ENCODE measurements at regions not wholly inside any gene's neighbourhood (a gene's known extent, or its start where the extent isn't known, plus 50 kb on each side); places are given as distances from the start of the nearest gene placed in this dataset.

DNA sequence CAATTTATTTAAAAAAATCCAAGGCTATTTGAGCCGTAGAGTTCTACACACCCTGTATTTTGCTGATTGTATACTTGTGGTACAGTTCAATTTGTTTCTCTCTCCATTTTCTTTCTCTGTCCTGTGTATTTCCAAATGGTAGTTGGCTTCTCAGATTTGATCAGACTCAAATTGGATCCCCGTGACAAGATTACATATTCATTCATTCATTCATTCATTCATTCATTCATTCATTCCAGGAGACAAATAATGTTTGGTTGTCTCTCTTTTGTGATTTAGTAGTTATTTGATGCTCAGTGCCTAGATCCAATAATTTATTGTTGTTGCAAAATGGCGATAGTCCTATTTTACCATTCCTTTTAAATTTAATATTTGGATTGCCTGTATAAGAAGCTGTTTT lies 292.8 kb upstream of the RIOK2 start:
- Histone ChIP-seq H3K4me3 (ENCODE audit: low read length) (no peak overlapping the region), H3K27ac (ENCODE audit: low read length) (no peak overlapping the region), H3K36me3 (ENCODE audit: control insufficient read depth, insufficient read depth, low read length) (no peaks in the 10 kb centered on the region), H3K9me3 (ENCODE audit: control insufficient read depth, insufficient read depth, low read length) (no peaks in the 10 kb centered on the region), H3K4me1 (ENCODE audit: control insufficient read depth, insufficient read depth, low read length) (no peaks in the 10 kb centered on the region), H3K27me3 (ENCODE audit: control insufficient read depth, insufficient read depth, low read length) (no peaks in the 10 kb centered on the region)
- DNase-seq (ENCODE audit: low read depth, low spot score) = no peak
- WGBS (ENCODE audit: insufficient coverage, insufficient read length) = no CpG with 5 or more reads among the region's 3 CpGs

DNA sequence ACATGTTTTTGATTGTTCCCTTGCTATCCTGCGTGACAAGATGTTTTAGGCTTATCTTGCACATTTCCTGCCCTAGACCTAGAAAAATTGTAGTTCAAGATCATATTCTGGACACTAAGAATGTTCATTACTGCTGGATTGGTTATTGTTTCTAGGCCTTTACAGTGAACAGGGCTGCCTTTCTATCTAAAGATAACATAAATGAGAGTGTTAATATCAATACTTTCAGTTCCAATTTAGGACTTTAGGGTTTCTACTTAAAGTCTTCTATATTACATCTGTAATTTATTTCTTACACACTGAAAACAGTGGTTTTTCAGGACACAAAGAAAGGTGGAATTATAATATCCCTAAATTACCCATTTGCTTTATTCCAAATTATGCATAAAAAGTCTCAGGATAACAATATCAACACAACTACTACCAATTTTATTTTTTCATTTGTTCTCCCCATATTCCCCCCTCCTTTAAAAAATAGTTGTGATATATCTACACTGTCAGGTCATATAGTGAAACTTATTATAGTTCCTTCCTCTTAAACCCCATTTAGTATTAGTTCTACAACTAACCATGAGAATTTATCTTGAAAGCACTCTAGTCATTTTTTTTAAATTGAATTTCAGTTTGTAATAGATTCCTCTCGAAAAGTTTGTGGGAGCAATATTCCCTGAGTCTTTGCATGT lies 293.9 kb upstream of the RIOK2 start:
- no peaks in the 10 kb centered on the region for H3K9me3 ChIP-seq (ENCODE audit: control insufficient read depth, insufficient read depth, low read length)
- H3K4me3 ChIP-seq (ENCODE audit: low read length) = no peak overlapping the region
- DNase-seq (ENCODE audit: low read depth, low spot score) = no peak
- no peak overlapping the region for H3K27ac ChIP-seq (ENCODE audit: low read length)
- no peaks in the 10 kb centered on the region for H3K27me3 ChIP-seq (ENCODE audit: control insufficient read depth, insufficient read depth, low read length)
- no CpG with 5 or more reads among the region's 2 CpGs for WGBS (ENCODE audit: insufficient coverage, insufficient read length)
- H3K4me1 ChIP-seq (ENCODE audit: control insufficient read depth, insufficient read depth, low read length) = no peaks in the 10 kb centered on the region
- no peaks in the 10 kb centered on the region for H3K36me3 ChIP-seq (ENCODE audit: control insufficient read depth, insufficient read depth, low read length)

GRCh38 chr5:97478483-97478882 lies 295.4 kb upstream of the RIOK2 start:
- no peaks in the 10 kb centered on the region for H3K27me3 ChIP-seq (ENCODE audit: control insufficient read depth, insufficient read depth, low read length)
- H3K4me3 ChIP-seq (ENCODE audit: low read length) = no peak overlapping the region
- no peak for DNase-seq (ENCODE audit: low read depth, low spot score)
- H3K9me3 ChIP-seq (ENCODE audit: control insufficient read depth, insufficient read depth, low read length) = no peaks in the 10 kb centered on the region
- no peaks in the 10 kb centered on the region for H3K36me3 ChIP-seq (ENCODE audit: control insufficient read depth, insufficient read depth, low read length)
- no peak overlapping the region for H3K27ac ChIP-seq (ENCODE audit: low read length)
- H3K4me1 ChIP-seq (ENCODE audit: control insufficient read depth, insufficient read depth, low read length) = no peaks in the 10 kb centered on the region

- H3K9me3 ChIP-seq (ENCODE audit: control insufficient read depth, insufficient read depth, low read length) = no peaks in the 10 kb centered on the region
- H3K27me3 ChIP-seq (ENCODE audit: control insufficient read depth, insufficient read depth, low read length) = no peaks in the 10 kb centered on the region
- no peak overlapping the region for H3K27ac ChIP-seq (ENCODE audit: low read length)
- H3K4me1 ChIP-seq (ENCODE audit: control insufficient read depth, insufficient read depth, low read length) = no peaks in the 10 kb centered on the region
- DNase-seq (ENCODE audit: low read depth, low spot score) = no peak
- WGBS (ENCODE audit: insufficient coverage, insufficient read length) = no CpG with 5 or more reads among the region's 3 CpGs
- no peak overlapping the region for H3K4me3 ChIP-seq (ENCODE audit: low read length)
- H3K36me3 ChIP-seq (ENCODE audit: control insufficient read depth, insufficient read depth, low read length) = no peaks in the 10 kb centered on the region
These were observed 297.3 kb upstream of the RIOK2 start for GRCh38 chr5:97480313-97480712.

GRCh38 chr5:97488126-97488668 lies 305.1 kb upstream of the RIOK2 start:
- no CpG with 5 or more reads among the region's 7 CpGs for WGBS (ENCODE audit: insufficient coverage, insufficient read length)
- Histone ChIP-seq H3K27ac (ENCODE audit: low read length) (no peak overlapping the region), H3K9me3 (ENCODE audit: control insufficient read depth, insufficient read depth, low read length) (no peaks in the 10 kb centered on the region), H3K4me3 (ENCODE audit: low read length) (no peak overlapping the region), H3K36me3 (ENCODE audit: control insufficient read depth, insufficient read depth, low read length) (no peaks in the 10 kb centered on the region), H3K27me3 (ENCODE audit: control insufficient read depth, insufficient read depth, low read length) (no peaks in the 10 kb centered on the region), H3K4me1 (ENCODE audit: control insufficient read depth, insufficient read depth, low read length) (no peaks in the 10 kb centered on the region)
- no peak for DNase-seq (ENCODE audit: low read depth, low spot score)

DNA sequence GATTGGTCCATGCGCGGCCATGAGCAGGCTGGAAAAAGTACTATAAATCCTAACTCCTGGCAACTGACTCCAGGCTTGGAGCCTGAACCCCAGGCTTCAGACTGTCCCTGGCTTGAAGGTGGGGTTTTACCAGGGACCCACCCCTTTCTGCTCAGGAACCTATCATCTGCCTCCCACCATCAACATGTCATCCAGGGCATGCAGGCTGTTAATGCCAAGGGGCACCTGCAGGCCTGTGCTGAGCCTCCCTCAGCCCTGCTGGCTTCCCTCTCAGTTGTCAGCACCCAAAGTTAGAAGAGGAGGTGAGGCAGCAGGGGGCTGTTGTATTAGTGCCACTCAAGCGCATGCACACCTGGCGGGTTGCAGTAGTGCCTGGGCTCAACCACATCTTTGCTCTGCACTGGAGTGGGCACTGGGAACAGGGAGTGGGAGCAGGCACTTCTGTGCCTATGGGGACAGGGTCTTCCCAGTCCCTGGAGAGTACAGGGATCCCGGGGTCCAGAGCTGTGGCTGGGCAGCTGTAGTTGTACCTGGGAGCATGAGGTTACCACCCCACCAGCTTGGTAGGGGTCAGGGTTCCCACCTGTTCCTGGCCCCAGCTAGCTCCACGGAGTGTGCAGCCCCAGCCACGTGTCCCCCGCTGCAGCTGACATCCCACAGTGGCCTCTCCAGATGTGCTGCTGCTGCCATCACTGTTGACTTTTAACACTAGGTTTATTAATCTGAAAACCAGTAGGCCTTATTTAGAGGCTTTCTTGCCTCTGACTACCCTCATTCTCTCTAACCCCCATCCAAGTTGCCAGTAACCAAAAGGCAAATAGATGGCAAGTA lies 306.2 kb upstream of the RIOK2 start:
- H3K9me3 ChIP-seq (ENCODE audit: control insufficient read depth, insufficient read depth, low read length) = no peaks in the 10 kb centered on the region
- no peak overlapping the region for H3K4me3 ChIP-seq (ENCODE audit: low read length)
- no peak overlapping the region for H3K27ac ChIP-seq (ENCODE audit: low read length)
- H3K36me3 ChIP-seq (ENCODE audit: control insufficient read depth, insufficient read depth, low read length) = no peaks in the 10 kb centered on the region
- no peaks in the 10 kb centered on the region for H3K27me3 ChIP-seq (ENCODE audit: control insufficient read depth, insufficient read depth, low read length)
- no peak for DNase-seq (ENCODE audit: low read depth, low spot score)
- no peaks in the 10 kb centered on the region for H3K4me1 ChIP-seq (ENCODE audit: control insufficient read depth, insufficient read depth, low read length)
- no CpG with 5 or more reads among the region's 8 CpGs for WGBS (ENCODE audit: insufficient coverage, insufficient read length)

DNA sequence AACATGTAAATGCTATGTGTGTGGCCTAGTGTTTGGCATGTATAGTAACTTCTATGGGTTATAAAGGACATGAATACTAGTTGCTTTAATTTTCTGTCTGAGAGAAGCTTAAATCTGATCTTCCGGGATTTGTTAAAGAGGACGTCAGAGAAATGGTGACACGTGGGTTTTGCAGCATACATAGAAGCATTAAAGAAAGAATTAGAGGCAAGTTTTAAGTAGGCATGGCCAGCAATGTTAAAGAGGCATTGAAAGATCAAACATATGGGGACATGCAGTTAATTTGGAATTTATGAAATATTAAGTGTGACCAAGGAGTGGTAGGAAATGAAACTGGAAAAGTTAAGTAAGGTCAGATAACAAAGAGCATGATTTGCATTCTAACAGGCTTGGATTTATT lies 311.4 kb upstream of the RIOK2 start:
- no peaks in the 10 kb centered on the region for H3K27me3 ChIP-seq (ENCODE audit: control insufficient read depth, insufficient read depth, low read length)
- WGBS (ENCODE audit: insufficient coverage, insufficient read length) = no CpG with 5 or more reads among the region's 3 CpGs
- H3K4me1 ChIP-seq (ENCODE audit: control insufficient read depth, insufficient read depth, low read length) = no peaks in the 10 kb centered on the region
- no peaks in the 10 kb centered on the region for H3K9me3 ChIP-seq (ENCODE audit: control insufficient read depth, insufficient read depth, low read length)
- H3K27ac ChIP-seq (ENCODE audit: low read length) = no peak overlapping the region
- DNase-seq (ENCODE audit: low read depth, low spot score) = no peak
- H3K36me3 ChIP-seq (ENCODE audit: control insufficient read depth, insufficient read depth, low read length) = no peaks in the 10 kb centered on the region
- no peak overlapping the region for H3K4me3 ChIP-seq (ENCODE audit: low read length)

DNA sequence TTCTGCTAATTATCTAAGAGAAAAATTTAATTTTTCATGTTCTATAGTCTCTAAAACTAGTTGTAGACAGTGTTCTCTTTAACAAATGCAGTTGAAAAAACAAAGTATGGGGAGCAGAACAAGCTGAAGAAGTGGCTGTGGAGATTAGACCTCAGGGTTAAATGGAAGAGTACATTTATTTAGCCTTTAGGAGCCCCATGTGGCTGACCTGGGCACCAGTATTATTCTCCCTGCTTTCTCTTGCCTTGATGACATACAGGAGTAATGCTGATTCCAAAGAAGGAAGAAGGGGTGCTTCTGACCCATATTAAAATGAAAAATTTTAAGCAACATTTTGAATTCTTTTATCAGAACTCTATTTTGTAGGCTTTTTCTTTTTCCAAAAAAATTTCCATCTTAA lies 312.3 kb upstream of the RIOK2 start:
- Histone ChIP-seq H3K27ac (ENCODE audit: low read length) (no peak overlapping the region), H3K4me3 (ENCODE audit: low read length) (no peak overlapping the region), H3K27me3 (ENCODE audit: control insufficient read depth, insufficient read depth, low read length) (no peaks in the 10 kb centered on the region), H3K4me1 (ENCODE audit: control insufficient read depth, insufficient read depth, low read length) (no peaks in the 10 kb centered on the region), H3K36me3 (ENCODE audit: control insufficient read depth, insufficient read depth, low read length) (no peaks in the 10 kb centered on the region), H3K9me3 (ENCODE audit: control insufficient read depth, insufficient read depth, low read length) (no peaks in the 10 kb centered on the region)
- DNase-seq (ENCODE audit: low read depth, low spot score) = no peak

GRCh38 chr5:97496037-97496436 lies 313.0 kb upstream of the RIOK2 start:
- H3K4me3 ChIP-seq (ENCODE audit: low read length) = no peak overlapping the region
- no peaks in the 10 kb centered on the region for H3K4me1 ChIP-seq (ENCODE audit: control insufficient read depth, insufficient read depth, low read length)
- H3K36me3 ChIP-seq (ENCODE audit: control insufficient read depth, insufficient read depth, low read length) = no peaks in the 10 kb centered on the region
- H3K9me3 ChIP-seq (ENCODE audit: control insufficient read depth, insufficient read depth, low read length) = no peaks in the 10 kb centered on the region
- WGBS (ENCODE audit: insufficient coverage, insufficient read length) = 100% methylated on average over 1 of the region's 2 CpGs
- no peaks in the 10 kb centered on the region for H3K27me3 ChIP-seq (ENCODE audit: control insufficient read depth, insufficient read depth, low read length)
- no peak overlapping the region for H3K27ac ChIP-seq (ENCODE audit: low read length)
- DNase-seq (ENCODE audit: low read depth, low spot score) = no peak

DNA sequence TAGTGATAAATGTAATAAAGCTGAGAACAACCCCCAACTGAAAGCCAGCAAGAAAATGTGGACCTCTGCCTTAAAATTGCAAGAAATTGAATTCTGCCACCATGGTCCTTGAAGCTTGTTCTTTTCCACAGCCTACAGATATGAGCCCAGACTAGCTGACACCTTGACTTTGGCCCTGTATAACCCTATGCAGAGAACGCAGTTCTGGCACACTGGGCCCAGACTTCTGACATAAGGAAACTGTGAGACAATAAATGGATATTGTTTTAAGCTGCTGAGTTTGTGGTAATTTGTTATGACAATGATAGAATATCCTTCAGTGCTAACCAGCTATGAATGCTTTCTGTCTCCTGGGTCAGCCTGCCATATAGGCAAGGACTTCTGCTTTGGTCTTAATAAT lies 315.6 kb upstream of the RIOK2 start:
- Histone ChIP-seq H3K9me3 (ENCODE audit: control insufficient read depth, insufficient read depth, low read length) (no peaks in the 10 kb centered on the region), H3K4me1 (ENCODE audit: control insufficient read depth, insufficient read depth, low read length) (no peaks in the 10 kb centered on the region), H3K36me3 (ENCODE audit: control insufficient read depth, insufficient read depth, low read length) (no peaks in the 10 kb centered on the region), H3K4me3 (ENCODE audit: low read length) (no peak overlapping the region), H3K27ac (ENCODE audit: low read length) (no peak overlapping the region), H3K27me3 (ENCODE audit: control insufficient read depth, insufficient read depth, low read length) (no peaks in the 10 kb centered on the region)
- DNase-seq (ENCODE audit: low read depth, low spot score) = no peak
- WGBS (ENCODE audit: insufficient coverage, insufficient read length) = no CpG with 5 or more reads among the region's 1 CpG

DNA sequence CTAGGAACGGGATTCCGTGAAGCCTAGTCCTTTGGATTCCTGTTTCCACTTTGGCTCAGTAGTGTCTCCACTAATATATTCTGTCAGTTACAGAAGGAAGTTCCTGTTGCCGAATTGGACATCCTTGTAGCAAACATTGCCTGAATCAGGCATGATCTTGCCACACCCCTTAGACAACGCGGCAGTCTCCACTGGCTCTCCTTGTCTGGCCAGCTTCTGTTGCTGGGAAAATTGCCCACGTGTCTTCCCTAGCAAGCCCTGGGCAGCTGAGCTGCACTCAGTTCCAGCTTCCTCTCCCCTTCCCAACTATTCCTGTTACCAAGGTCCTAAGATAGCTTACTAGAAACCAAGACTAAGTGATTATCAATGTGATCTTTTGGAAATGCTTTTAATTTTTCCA lies 316.6 kb upstream of the RIOK2 start:
- no peak for DNase-seq (ENCODE audit: low read depth, low spot score)
- no CpG with 5 or more reads among the region's 6 CpGs for WGBS (ENCODE audit: insufficient coverage, insufficient read length)
- H3K4me1 ChIP-seq (ENCODE audit: control insufficient read depth, insufficient read depth, low read length) = no peaks in the 10 kb centered on the region

More for the DNA sequence above, 316.6 kb upstream of the RIOK2 start:
- Histone ChIP-seq H3K4me3 (ENCODE audit: low read length) (no peak overlapping the region), H3K27ac (ENCODE audit: low read length) (no peak overlapping the region), H3K9me3 (ENCODE audit: control insufficient read depth, insufficient read depth, low read length) (no peaks in the 10 kb centered on the region), H3K27me3 (ENCODE audit: control insufficient read depth, insufficient read depth, low read length) (no peaks in the 10 kb centered on the region), H3K36me3 (ENCODE audit: control insufficient read depth, insufficient read depth, low read length) (no peaks in the 10 kb centered on the region)
